ENCODE measurements at regions not wholly inside any gene's neighbourhood (a gene's known extent, or its start where the extent isn't known, plus 50 kb on each side); places are given as distances from the start of the nearest gene placed in this dataset.

GRCh38 chr6:819122-819521, 126.2 kb upstream of the EXOC2 start:
- Histone ChIP-seq H3K27ac (no peak overlapping the region), H3K27me3 (replicated peaks) (no peaks in the 10 kb centered on the region), H3K36me3 (replicated peaks) (no peaks in the 10 kb centered on the region), H3K4me3 (ENCODE audit: low read depth, low read length) (no peak overlapping the region)
- no peak for DNase-seq
- in situ Hi-C loops (cut with HindIII; ENCODE audit: low pct_ligation_motif_present, low sequenced_read_pairs): no loop called here
- TF ChIP-seq CTCF (IDR thresholded peaks at IDR 0.05; ENCODE audit: low read depth, low read length, missing control alignments): no peak

GRCh38 chr6:818196-818595, 125.3 kb upstream of the EXOC2 start:
- Histone ChIP-seq H3K27me3 (replicated peaks) (no peaks in the 10 kb centered on the region), H3K27ac (no peak overlapping the region), H3K36me3 (replicated peaks) (no peaks in the 10 kb centered on the region), H3K4me3 (ENCODE audit: low read depth, low read length) (no peak overlapping the region)
- in situ Hi-C loops (cut with HindIII; ENCODE audit: low pct_ligation_motif_present, low sequenced_read_pairs): no loop called here
- DNase-seq: no peak
- no peak for TF ChIP-seq CTCF (IDR thresholded peaks at IDR 0.05; ENCODE audit: low read depth, low read length, missing control alignments)

GRCh38 chr6:816510-817084, 123.7 kb upstream of the EXOC2 start:
- DNase-seq: no peak
- no peak overlapping the region for H3K27ac ChIP-seq
- no peaks in the 10 kb centered on the region for H3K27me3 ChIP-seq (replicated peaks)
- no peaks in the 10 kb centered on the region for H3K36me3 ChIP-seq (replicated peaks)
- H3K4me3 ChIP-seq (ENCODE audit: low read depth, low read length): no peak overlapping the region
- no peak for TF ChIP-seq CTCF (IDR thresholded peaks at IDR 0.05; ENCODE audit: low read depth, low read length, missing control alignments)
- in situ Hi-C loops (cut with HindIII; ENCODE audit: low pct_ligation_motif_present, low sequenced_read_pairs): no loop called here

GRCh38 chr6:815348-815738, 122.4 kb upstream of the EXOC2 start:
- Histone ChIP-seq H3K36me3 (replicated peaks) (no peaks in the 10 kb centered on the region), H3K4me3 (ENCODE audit: low read depth, low read length) (no peak overlapping the region), H3K27ac (no peak overlapping the region), H3K27me3 (replicated peaks) (no peaks in the 10 kb centered on the region)
- DNase-seq: no peak
- in situ Hi-C loops (cut with HindIII; ENCODE audit: low pct_ligation_motif_present, low sequenced_read_pairs): no loop called here
- TF ChIP-seq CTCF (IDR thresholded peaks at IDR 0.05; ENCODE audit: low read depth, low read length, missing control alignments): peak; percentile 21

GRCh38 chr6:814378-815347, 121.7 kb upstream of the EXOC2 start:
- Histone ChIP-seq H3K27ac (no peak overlapping the region), H3K36me3 (replicated peaks) (no peaks in the 10 kb centered on the region), H3K4me3 (ENCODE audit: low read depth, low read length) (no peak overlapping the region), H3K27me3 (replicated peaks) (no peaks in the 10 kb centered on the region)
- in situ Hi-C loops (cut with HindIII; ENCODE audit: low pct_ligation_motif_present, low sequenced_read_pairs): no loop called here
- no peak for DNase-seq
- no peak for TF ChIP-seq CTCF (IDR thresholded peaks at IDR 0.05; ENCODE audit: low read depth, low read length, missing control alignments)
